Thoracic aorta (tissue), 2 donors: ENCODE measurements at regions not wholly inside any gene's neighbourhood (a gene's known extent, or its start where the extent isn't known, plus 50 kb on each side); places are given as distances from the start of the nearest gene placed in this dataset.

Source experiments
- ATAC-seq: fragments of 150-250 bp; one replicate; pipeline ENCODE4 v1.8.0; 2017; ENCODE audit warnings: low read depth; ENCODE audit not compliant: insufficient number of reproducible peaks, low FRiP score
- DNase-seq: peaks from one replicate; pipeline ENCODE4 v3.0.0-alpha.2; 2020; ENCODE audit warnings: low spot score
- H3K27ac ChIP-seq, 2 donors: fragments of 200-600 bp; sonication (generic); 1 replicate in 1 of 2; 2 replicates in 1 of 2; pipeline ENCODE4 v1.5.1; 2016; ENCODE audit warnings: mild to moderate bottlenecking in 2 of 2, moderate library complexity in 2 of 2
- H3K27me3 ChIP-seq: fragments of 200-600 bp; sonication (generic); replicated peaks from 2 replicates; pipeline ENCODE4 v1.6.0; 2016; ENCODE audit warnings: mild to moderate bottlenecking; ENCODE audit not compliant: insufficient read depth
- H3K36me3 ChIP-seq: fragments of 200-600 bp; sonication (generic); one replicate; pipeline ENCODE4 v1.5.1; 2016
- H3K4me1 ChIP-seq, 2 donors: fragments of 200-600 bp; sonication (generic); 1 replicate in 1 of 2; 2 replicates in 1 of 2; pipeline versions ENCODE4 v1.5.1 to v1.6.0; 2016; ENCODE audit warnings: low read depth in 2 of 2, mild to moderate bottlenecking in 1 of 2; ENCODE audit not compliant: control insufficient read depth in 1 of 2
- H3K4me3 ChIP-seq: fragments of 200-600 bp; sonication (generic); 2 replicates; pipeline ENCODE4 v1.5.1; 2016; ENCODE audit warnings: mild to moderate bottlenecking
- H3K9me3 ChIP-seq: fragments of 200-600 bp; sonication (generic); 2 replicates; pipeline ENCODE4 v1.5.1; 2016
- TF ChIP-seq, protein P1 (sequence below): fragments of 200-600 bp; sonication (generic); IDR thresholded peaks from one replicate; pipeline ENCODE4 v1.5.1; 2019; ENCODE audit warnings: antibody characterized with exemption

GRCh38 chr10:125283191-125283835 is 123.0 kb upstream of the CTBP2 start:
- no peak for ATAC-seq
- Histone ChIP-seq H3K4me3 (no peak overlapping the region), H3K27me3 (no peaks in the 10 kb centered on the region), H3K4me1 (no peaks in the 10 kb centered on the region), H3K9me3 (no peaks in the 10 kb centered on the region), H3K27ac (no peak overlapping the region), H3K36me3 (no peaks in the 10 kb centered on the region)
- DNase-seq: no peak
- TF ChIP-seq, protein P1, sequence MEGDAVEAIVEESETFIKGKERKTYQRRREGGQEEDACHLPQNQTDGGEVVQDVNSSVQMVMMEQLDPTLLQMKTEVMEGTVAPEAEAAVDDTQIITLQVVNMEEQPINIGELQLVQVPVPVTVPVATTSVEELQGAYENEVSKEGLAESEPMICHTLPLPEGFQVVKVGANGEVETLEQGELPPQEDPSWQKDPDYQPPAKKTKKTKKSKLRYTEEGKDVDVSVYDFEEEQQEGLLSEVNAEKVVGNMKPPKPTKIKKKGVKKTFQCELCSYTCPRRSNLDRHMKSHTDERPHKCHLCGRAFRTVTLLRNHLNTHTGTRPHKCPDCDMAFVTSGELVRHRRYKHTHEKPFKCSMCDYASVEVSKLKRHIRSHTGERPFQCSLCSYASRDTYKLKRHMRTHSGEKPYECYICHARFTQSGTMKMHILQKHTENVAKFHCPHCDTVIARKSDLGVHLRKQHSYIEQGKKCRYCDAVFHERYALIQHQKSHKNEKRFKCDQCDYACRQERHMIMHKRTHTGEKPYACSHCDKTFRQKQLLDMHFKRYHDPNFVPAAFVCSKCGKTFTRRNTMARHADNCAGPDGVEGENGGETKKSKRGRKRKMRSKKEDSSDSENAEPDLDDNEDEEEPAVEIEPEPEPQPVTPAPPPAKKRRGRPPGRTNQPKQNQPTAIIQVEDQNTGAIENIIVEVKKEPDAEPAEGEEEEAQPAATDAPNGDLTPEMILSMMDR: no peak

DNA sequence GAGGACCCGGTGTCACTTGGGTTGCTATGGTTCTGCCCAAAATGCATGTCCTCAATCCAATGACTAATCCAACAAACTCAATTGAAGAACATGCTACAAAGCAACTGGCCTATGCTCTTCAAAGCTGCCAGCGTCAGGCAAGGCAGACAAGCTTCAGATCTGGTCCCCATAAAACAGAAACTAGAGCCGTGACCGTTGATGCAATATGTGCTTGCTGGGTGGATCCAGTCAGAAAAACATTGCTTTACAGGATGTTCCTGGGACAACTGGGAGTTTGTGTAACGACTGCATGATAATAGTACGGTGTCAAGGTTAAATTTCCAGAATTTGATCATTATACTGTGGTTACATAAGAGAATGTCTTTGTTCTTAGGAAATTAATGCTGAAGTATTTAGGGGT is 120.7 kb upstream of the CTBP2 start:
- ATAC-seq (no peak), DNase-seq (no peak)
- no peaks in the 10 kb centered on the region for H3K27me3 ChIP-seq
- no peak overlapping the region for H3K27ac ChIP-seq
- H3K4me1 ChIP-seq: no peaks in the 10 kb centered on the region
- no peaks in the 10 kb centered on the region for H3K36me3 ChIP-seq
- TF ChIP-seq, protein P1: no peak
- H3K9me3 ChIP-seq: no peaks in the 10 kb centered on the region
- no peak overlapping the region for H3K4me3 ChIP-seq

DNA sequence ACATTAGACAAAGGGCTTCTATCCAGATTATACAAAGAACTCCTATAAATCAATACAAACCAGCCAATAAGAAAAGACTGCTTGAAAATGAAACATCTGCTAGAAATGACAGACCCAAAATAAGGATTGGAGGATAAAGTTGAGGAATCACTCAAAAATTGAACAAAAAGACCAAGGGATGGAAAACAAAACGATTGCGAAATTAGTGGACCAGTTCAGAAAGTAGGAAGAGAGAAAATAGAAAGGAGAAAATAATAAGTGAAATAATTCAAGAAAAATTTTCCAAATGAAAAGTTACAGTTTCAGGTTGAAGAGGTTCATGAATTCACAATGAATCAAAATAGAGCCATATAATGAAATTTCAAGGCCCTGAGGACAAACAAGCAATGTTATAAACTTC is 115.8 kb upstream of the CTBP2 start:
- H3K36me3 ChIP-seq: no peaks in the 10 kb centered on the region
- DNase-seq: no peak
- H3K4me1 ChIP-seq: no peaks in the 10 kb centered on the region
- no peaks in the 10 kb centered on the region for H3K27me3 ChIP-seq
- no peak overlapping the region for H3K4me3 ChIP-seq
- TF ChIP-seq, protein P1: no peak
- ATAC-seq: no peak
- no peak overlapping the region for H3K27ac ChIP-seq
- no peaks in the 10 kb centered on the region for H3K9me3 ChIP-seq

DNA sequence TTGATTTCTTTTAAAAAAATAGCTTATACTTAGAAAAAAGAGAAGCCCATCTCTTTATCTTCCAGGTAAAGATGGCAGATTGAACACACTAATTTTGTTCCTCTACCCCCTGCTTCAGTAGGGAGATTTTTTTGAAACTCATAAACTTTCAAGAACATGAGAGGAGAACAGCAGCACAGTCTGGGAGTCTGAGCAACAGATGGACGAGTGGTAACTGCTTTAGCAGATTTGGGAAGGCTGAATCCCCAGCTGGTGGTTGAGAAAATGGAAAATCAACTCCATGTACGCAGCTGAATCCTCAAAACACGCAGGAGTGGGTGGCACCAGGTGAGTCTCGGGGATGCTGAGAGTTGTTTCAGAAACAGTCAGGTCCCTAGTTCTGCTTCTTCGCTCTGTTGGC is 114.6 kb upstream of the CTBP2 start:
- DNase-seq: no peak
- H3K27me3 ChIP-seq: no peaks in the 10 kb centered on the region
- H3K4me1 ChIP-seq: no peaks in the 10 kb centered on the region
- TF ChIP-seq, protein P1: no peak
- no peak overlapping the region for H3K4me3 ChIP-seq
- H3K27ac ChIP-seq: no peak overlapping the region
- H3K9me3 ChIP-seq: no peaks in the 10 kb centered on the region
- no peak for ATAC-seq
- no peaks in the 10 kb centered on the region for H3K36me3 ChIP-seq

DNA sequence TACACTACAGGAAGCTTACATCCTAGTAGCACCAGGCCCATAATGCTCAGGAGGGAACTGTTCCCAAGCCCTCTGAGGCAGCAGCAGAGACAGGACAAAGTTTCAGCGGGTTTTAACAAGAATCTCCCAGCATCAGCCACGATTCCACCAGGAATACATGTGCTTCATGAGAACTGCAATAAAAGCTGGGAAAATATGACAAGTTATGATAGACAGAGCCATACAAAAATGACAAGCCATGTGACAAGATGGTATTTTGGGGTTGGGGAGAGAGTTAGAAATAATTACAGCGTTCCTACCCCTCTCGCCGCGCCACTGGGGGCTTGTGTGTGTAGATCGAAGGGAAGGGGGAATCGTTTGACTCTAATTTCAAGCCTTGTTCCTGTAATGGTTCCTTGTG is 112.7 kb upstream of the CTBP2 start:
- Histone ChIP-seq H3K27me3 (no peaks in the 10 kb centered on the region), H3K36me3 (no peaks in the 10 kb centered on the region), H3K9me3 (no peaks in the 10 kb centered on the region), H3K27ac (no peak overlapping the region), H3K4me1 (no peaks in the 10 kb centered on the region), H3K4me3 (no peak overlapping the region)
- DNase-seq (no peak), ATAC-seq (no peak)
- TF ChIP-seq, protein P1: no peak
